ENCODE measurements at regions not wholly inside any gene's neighbourhood (a gene's known extent, or its start where the extent isn't known, plus 50 kb on each side); places are given as distances from the start of the nearest gene placed in this dataset.

- WGBS, 2 donors = 60 to 74% methylated on average over 6 of the region's 6 CpGs
- Histone ChIP-seq H3K4me3 (ENCODE audit: low read depth in 1 of 2, low read length in 2 of 2) (no peak overlapping the region), H3K9me3 (ENCODE audit: control insufficient read depth in 2 of 2, insufficient read depth in 1 of 2, low read depth in 1 of 2, low read length in 1 of 2) (no peaks in the 10 kb centered on the region), H3K4me1 (ENCODE audit: control insufficient read depth in 2 of 2, insufficient read depth in 2 of 2, low read length in 1 of 2) (no peaks in the 10 kb centered on the region), H3K27ac (ENCODE audit: low read depth in 2 of 2, low read length in 1 of 2) (no peak overlapping the region), H3K36me3 (ENCODE audit: control insufficient read depth in 2 of 2, insufficient read depth in 2 of 2, low read length in 1 of 2) (no peaks in the 10 kb centered on the region), H3K27me3 (ENCODE audit: control insufficient read depth in 1 of 2, insufficient read depth in 2 of 2, low read length in 2 of 2) (no peaks in the 10 kb centered on the region)
These were observed 875.4 kb upstream of the PRKX start for GRCh38 chrX:4588893-4589292.

- H3K4me3 ChIP-seq (ENCODE audit: low read depth in 1 of 2, low read length in 2 of 2) = no peak overlapping the region
- WGBS, 2 donors = 55 to 70% methylated on average over 5 of the region's 5 CpGs
- H3K36me3 ChIP-seq (ENCODE audit: control insufficient read depth in 2 of 2, insufficient read depth in 2 of 2, low read length in 1 of 2) = no peaks in the 10 kb centered on the region
- no peak overlapping the region for H3K27ac ChIP-seq (ENCODE audit: low read depth in 2 of 2, low read length in 1 of 2)
- H3K27me3 ChIP-seq (ENCODE audit: control insufficient read depth in 1 of 2, insufficient read depth in 2 of 2, low read length in 2 of 2) = no peaks in the 10 kb centered on the region
- no peaks in the 10 kb centered on the region for H3K4me1 ChIP-seq (ENCODE audit: control insufficient read depth in 2 of 2, insufficient read depth in 2 of 2, low read length in 1 of 2)
- no peaks in the 10 kb centered on the region for H3K9me3 ChIP-seq (ENCODE audit: control insufficient read depth in 2 of 2, insufficient read depth in 1 of 2, low read depth in 1 of 2, low read length in 1 of 2)
These were observed 875.0 kb upstream of the PRKX start for GRCh38 chrX:4588466-4588865.

GRCh38 chrX:4588056-4588455 lies 874.6 kb upstream of the PRKX start:
- no peaks in the 10 kb centered on the region for H3K36me3 ChIP-seq (ENCODE audit: control insufficient read depth in 2 of 2, insufficient read depth in 2 of 2, low read length in 1 of 2)
- H3K4me3 ChIP-seq (ENCODE audit: low read depth in 1 of 2, low read length in 2 of 2) = no peak overlapping the region
- no peak overlapping the region for H3K27ac ChIP-seq (ENCODE audit: low read depth in 2 of 2, low read length in 1 of 2)
- 42 to 65% methylated on average over 3 of the region's 3 CpGs for WGBS, 2 donors
- no peaks in the 10 kb centered on the region for H3K9me3 ChIP-seq (ENCODE audit: control insufficient read depth in 2 of 2, insufficient read depth in 1 of 2, low read depth in 1 of 2, low read length in 1 of 2)
- no peaks in the 10 kb centered on the region for H3K27me3 ChIP-seq (ENCODE audit: control insufficient read depth in 1 of 2, insufficient read depth in 2 of 2, low read length in 2 of 2)
- H3K4me1 ChIP-seq (ENCODE audit: control insufficient read depth in 2 of 2, insufficient read depth in 2 of 2, low read length in 1 of 2) = no peaks in the 10 kb centered on the region

- Histone ChIP-seq H3K4me1 (ENCODE audit: control insufficient read depth in 2 of 2, insufficient read depth in 2 of 2, low read length in 1 of 2) (no peaks in the 10 kb centered on the region), H3K27ac (ENCODE audit: low read depth in 2 of 2, low read length in 1 of 2) (no peak overlapping the region), H3K4me3 (ENCODE audit: low read depth in 1 of 2, low read length in 2 of 2) (no peak overlapping the region), H3K27me3 (ENCODE audit: control insufficient read depth in 1 of 2, insufficient read depth in 2 of 2, low read length in 2 of 2) (no peaks in the 10 kb centered on the region), H3K36me3 (ENCODE audit: control insufficient read depth in 2 of 2, insufficient read depth in 2 of 2, low read length in 1 of 2) (no peaks in the 10 kb centered on the region), H3K9me3 (ENCODE audit: control insufficient read depth in 2 of 2, insufficient read depth in 1 of 2, low read depth in 1 of 2, low read length in 1 of 2) (no peaks in the 10 kb centered on the region)
- WGBS, 2 donors = 89 to 92% methylated on average over 5 of the region's 5 CpGs
These were observed 866.5 kb upstream of the PRKX start for GRCh38 chrX:4579999-4580398.

GRCh38 chrX:4579480-4579879 lies 866.0 kb upstream of the PRKX start:
- no peaks in the 10 kb centered on the region for H3K27me3 ChIP-seq (ENCODE audit: control insufficient read depth in 1 of 2, insufficient read depth in 2 of 2, low read length in 2 of 2)
- no peak overlapping the region for H3K27ac ChIP-seq (ENCODE audit: low read depth in 2 of 2, low read length in 1 of 2)
- no peaks in the 10 kb centered on the region for H3K9me3 ChIP-seq (ENCODE audit: control insufficient read depth in 2 of 2, insufficient read depth in 1 of 2, low read depth in 1 of 2, low read length in 1 of 2)
- H3K36me3 ChIP-seq (ENCODE audit: control insufficient read depth in 2 of 2, insufficient read depth in 2 of 2, low read length in 1 of 2) = no peaks in the 10 kb centered on the region
- 76 to 78% methylated on average over 4 of the region's 4 CpGs for WGBS, 2 donors
- no peaks in the 10 kb centered on the region for H3K4me1 ChIP-seq (ENCODE audit: control insufficient read depth in 2 of 2, insufficient read depth in 2 of 2, low read length in 1 of 2)
- no peak overlapping the region for H3K4me3 ChIP-seq (ENCODE audit: low read depth in 1 of 2, low read length in 2 of 2)

- no peaks in the 10 kb centered on the region for H3K9me3 ChIP-seq (ENCODE audit: control insufficient read depth in 2 of 2, insufficient read depth in 1 of 2, low read depth in 1 of 2, low read length in 1 of 2)
- H3K27me3 ChIP-seq (ENCODE audit: control insufficient read depth in 1 of 2, insufficient read depth in 2 of 2, low read length in 2 of 2) = no peaks in the 10 kb centered on the region
- no peaks in the 10 kb centered on the region for H3K36me3 ChIP-seq (ENCODE audit: control insufficient read depth in 2 of 2, insufficient read depth in 2 of 2, low read length in 1 of 2)
- H3K4me1 ChIP-seq (ENCODE audit: control insufficient read depth in 2 of 2, insufficient read depth in 2 of 2, low read length in 1 of 2) = no peaks in the 10 kb centered on the region
- H3K27ac ChIP-seq (ENCODE audit: low read depth in 2 of 2, low read length in 1 of 2) = no peak overlapping the region
- H3K4me3 ChIP-seq (ENCODE audit: low read depth in 1 of 2, low read length in 2 of 2) = no peak overlapping the region
These were observed 859.2 kb upstream of the PRKX start for GRCh38 chrX:4572691-4573090.

- Histone ChIP-seq H3K36me3 (ENCODE audit: control insufficient read depth in 2 of 2, insufficient read depth in 2 of 2, low read length in 1 of 2) (no peaks in the 10 kb centered on the region), H3K4me3 (ENCODE audit: low read depth in 1 of 2, low read length in 2 of 2) (no peak overlapping the region), H3K9me3 (ENCODE audit: control insufficient read depth in 2 of 2, insufficient read depth in 1 of 2, low read depth in 1 of 2, low read length in 1 of 2) (no peaks in the 10 kb centered on the region), H3K27me3 (ENCODE audit: control insufficient read depth in 1 of 2, insufficient read depth in 2 of 2, low read length in 2 of 2) (no peaks in the 10 kb centered on the region), H3K4me1 (ENCODE audit: control insufficient read depth in 2 of 2, insufficient read depth in 2 of 2, low read length in 1 of 2) (no peaks in the 10 kb centered on the region), H3K27ac (ENCODE audit: low read depth in 2 of 2, low read length in 1 of 2) (no peak overlapping the region)
- 43 to 53% methylated on average over 1 of the region's 1 CpG for WGBS, 2 donors
These were observed 856.7 kb upstream of the PRKX start for GRCh38 chrX:4570151-4570550.

- Histone ChIP-seq H3K36me3 (ENCODE audit: control insufficient read depth in 2 of 2, insufficient read depth in 2 of 2, low read length in 1 of 2) (no peaks in the 10 kb centered on the region), H3K9me3 (ENCODE audit: control insufficient read depth in 2 of 2, insufficient read depth in 1 of 2, low read depth in 1 of 2, low read length in 1 of 2) (no peaks in the 10 kb centered on the region), H3K27ac (ENCODE audit: low read depth in 2 of 2, low read length in 1 of 2) (no peak overlapping the region), H3K4me1 (ENCODE audit: control insufficient read depth in 2 of 2, insufficient read depth in 2 of 2, low read length in 1 of 2) (no peaks in the 10 kb centered on the region), H3K4me3 (ENCODE audit: low read depth in 1 of 2, low read length in 2 of 2) (no peak overlapping the region), H3K27me3 (ENCODE audit: control insufficient read depth in 1 of 2, insufficient read depth in 2 of 2, low read length in 2 of 2) (no peaks in the 10 kb centered on the region)
- WGBS, 2 donors = 84 to 88% methylated on average over 4 of the region's 4 CpGs
These were observed 846.7 kb upstream of the PRKX start for GRCh38 chrX:4560192-4560591.

- 59 to 68% methylated on average over 3 of the region's 3 CpGs for WGBS, 2 donors
- H3K9me3 ChIP-seq (ENCODE audit: control insufficient read depth in 2 of 2, insufficient read depth in 1 of 2, low read depth in 1 of 2, low read length in 1 of 2) = no peaks in the 10 kb centered on the region
- no peaks in the 10 kb centered on the region for H3K27me3 ChIP-seq (ENCODE audit: control insufficient read depth in 1 of 2, insufficient read depth in 2 of 2, low read length in 2 of 2)
- no peaks in the 10 kb centered on the region for H3K4me1 ChIP-seq (ENCODE audit: control insufficient read depth in 2 of 2, insufficient read depth in 2 of 2, low read length in 1 of 2)
- H3K36me3 ChIP-seq (ENCODE audit: control insufficient read depth in 2 of 2, insufficient read depth in 2 of 2, low read length in 1 of 2) = no peaks in the 10 kb centered on the region
- H3K27ac ChIP-seq (ENCODE audit: low read depth in 2 of 2, low read length in 1 of 2) = no peak overlapping the region
- no peak overlapping the region for H3K4me3 ChIP-seq (ENCODE audit: low read depth in 1 of 2, low read length in 2 of 2)
These were observed 836.6 kb upstream of the PRKX start for GRCh38 chrX:4550018-4550417.

- Histone ChIP-seq H3K27me3 (ENCODE audit: control insufficient read depth in 1 of 2, insufficient read depth in 2 of 2, low read length in 2 of 2) (no peaks in the 10 kb centered on the region), H3K9me3 (ENCODE audit: control insufficient read depth in 2 of 2, insufficient read depth in 1 of 2, low read depth in 1 of 2, low read length in 1 of 2) (no peaks in the 10 kb centered on the region), H3K4me1 (ENCODE audit: control insufficient read depth in 2 of 2, insufficient read depth in 2 of 2, low read length in 1 of 2) (no peaks in the 10 kb centered on the region), H3K4me3 (ENCODE audit: low read depth in 1 of 2, low read length in 2 of 2) (no peak overlapping the region), H3K36me3 (ENCODE audit: control insufficient read depth in 2 of 2, insufficient read depth in 2 of 2, low read length in 1 of 2) (no peaks in the 10 kb centered on the region), H3K27ac (ENCODE audit: low read depth in 2 of 2, low read length in 1 of 2) (no peak overlapping the region)
- WGBS, 2 donors = 40 to 41% methylated on average over 13 of the region's 13 CpGs
These were observed 833.9 kb upstream of the PRKX start for GRCh38 chrX:4547213-4547836.

All from esophagus (tissue), 2 donors.